Neural cell (in vitro differentiated cells): ENCODE measurements at regions not wholly inside any gene's neighbourhood (a gene's known extent, or its start where the extent isn't known, plus 50 kb on each side); places are given as distances from the start of the nearest gene placed in this dataset.

ENCODE experiments used
- CTCF ChIP-seq: fragments of 450-650 bp; IDR thresholded peaks from 2 replicates; pipeline ENCODE4 v1.5.1; 2014; ENCODE audit warnings: antibody characterized with exemption, mild to moderate bottlenecking, moderate library complexity; ENCODE audit not compliant: poor library complexity, severe bottlenecking
- EP300 ChIP-seq: fragments of 450-650 bp; conservative IDR thresholded peaks from 2 replicates; pipeline ENCODE4 v1.6.1; 2014; ENCODE audit warnings: antibody characterized with exemption, mild to moderate bottlenecking, moderate library complexity; ENCODE audit not compliant: poor library complexity, severe bottlenecking
- EZH2 ChIP-seq: fragments of 200-600, 300-800 bp; shearing (Covaris generic), sonication (generic); IDR thresholded peaks from 2 replicates; pipeline ENCODE4 v1.6.1; 2014; ENCODE audit warnings: antibody characterized with exemption, low read length, borderline replicate concordance, mild to moderate bottlenecking; ENCODE audit not compliant: insufficient read depth, poor library complexity, severe bottlenecking
- MXI1 ChIP-seq: fragments of 450-650 bp; conservative IDR thresholded peaks from 2 replicates; pipeline ENCODE4 v1.6.1; 2014; ENCODE audit warnings: antibody characterized with exemption, mild to moderate bottlenecking; ENCODE audit not compliant: poor library complexity, severe bottlenecking
- POLR2AphosphoS5 ChIP-seq: IDR thresholded peaks from 2 replicates; pipeline ENCODE4 v1.6.1; 2012
- RAD21 ChIP-seq: fragments of 450-650 bp; conservative IDR thresholded peaks from 2 replicates; pipeline ENCODE4 v1.6.1; 2014; ENCODE audit warnings: antibody characterized with exemption, mild to moderate bottlenecking, moderate library complexity
- TAF1 ChIP-seq: IDR thresholded peaks from 2 replicates; pipeline ENCODE4 v1.6.1; 2012; ENCODE audit warnings: low read depth

- TF ChIP-seq CTCF: no peak
- no peak for TF ChIP-seq EZH2
- no peak for TF ChIP-seq TAF1
- TF ChIP-seq RAD21: no peak
- no peak for TF ChIP-seq POLR2AphosphoS5
- TF ChIP-seq EP300: no peak
- no peak for TF ChIP-seq MXI1
Observed at GRCh38 chr2:205895981-205896655, 189.9 kb downstream of the INO80D start.
